Stomach (tissue), 4 donors: ENCODE measurements at regions not wholly inside any gene's neighbourhood (a gene's known extent, or its start where the extent isn't known, plus 50 kb on each side); places are given as distances from the start of the nearest gene placed in this dataset.

Experiments
- POLR2A ChIP-seq, 4 donors: fragments of 450-650 bp; IDR thresholded peaks; one replicate each; pipeline ENCODE4 v1.6.1; 2016; ENCODE audit warnings: antibody characterized with exemption in 4 of 4, control low read depth in 2 of 4, mild to moderate bottlenecking in 1 of 4, moderate library complexity in 1 of 4
- POLR2AphosphoS5 ChIP-seq, 3 donors: sonication (generic); formaldehyde crosslinking; IDR thresholded peaks; one replicate each; pipeline ENCODE4 v1.6.1; 2016; ENCODE audit warnings: antibody characterized with exemption in 3 of 3
- TF ChIP-seq, protein P1 (sequence below), 7 experiments: fragments of 450-650 bp in 4 of 7; fragments of 200-600 bp in 3 of 7; sonication (generic) in 3 of 7; IDR thresholded peaks; one replicate each; pipeline ENCODE4 v1.5.1; 2016 to 2019; ENCODE audit warnings: antibody characterized with exemption in 7 of 7, control low read depth in 2 of 7, mild to moderate bottlenecking in 1 of 7

DNA sequence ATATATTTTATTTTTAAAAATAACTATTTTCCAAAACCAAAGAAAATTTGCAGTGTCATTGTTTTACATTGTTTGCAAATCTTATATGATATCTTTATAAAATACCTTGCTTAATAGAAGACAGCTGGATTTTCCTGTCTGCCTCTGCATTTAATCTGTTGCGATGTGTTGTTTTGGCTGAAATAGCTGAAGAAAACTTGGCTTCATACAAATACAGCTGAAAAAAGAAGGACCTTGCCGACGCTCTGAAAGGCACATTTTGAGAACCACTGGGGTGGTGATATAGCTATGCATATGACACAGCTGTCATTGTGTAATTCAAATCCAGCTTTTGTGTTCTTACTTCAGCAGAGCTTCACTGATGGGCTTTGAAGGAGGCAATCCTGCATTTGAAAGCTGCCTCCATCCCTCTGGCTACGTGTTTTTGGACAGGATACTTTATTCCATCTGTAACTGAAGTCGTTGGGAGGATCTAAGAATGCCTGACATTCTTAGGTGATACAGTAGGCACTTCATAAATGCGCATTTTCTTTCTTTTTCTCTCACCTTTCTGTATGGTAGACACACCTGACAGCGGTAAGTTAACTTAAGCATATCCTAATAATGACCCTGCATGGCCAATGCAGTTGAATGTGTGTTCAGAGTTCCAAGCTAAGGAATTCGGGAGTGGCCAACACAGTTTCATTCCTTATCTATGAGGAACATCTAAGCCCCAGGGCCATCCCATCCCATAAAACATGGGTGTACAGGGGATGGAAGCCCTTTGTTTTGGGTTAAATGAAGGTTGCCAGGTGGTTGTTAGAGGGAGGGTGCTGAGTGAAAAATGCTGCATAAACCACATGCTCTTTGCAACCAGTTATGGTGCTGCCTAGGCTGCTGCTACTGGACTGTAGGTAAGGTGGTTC is 213.0 kb downstream of the TFAP2A start:
- TF ChIP-seq, protein P1, sequence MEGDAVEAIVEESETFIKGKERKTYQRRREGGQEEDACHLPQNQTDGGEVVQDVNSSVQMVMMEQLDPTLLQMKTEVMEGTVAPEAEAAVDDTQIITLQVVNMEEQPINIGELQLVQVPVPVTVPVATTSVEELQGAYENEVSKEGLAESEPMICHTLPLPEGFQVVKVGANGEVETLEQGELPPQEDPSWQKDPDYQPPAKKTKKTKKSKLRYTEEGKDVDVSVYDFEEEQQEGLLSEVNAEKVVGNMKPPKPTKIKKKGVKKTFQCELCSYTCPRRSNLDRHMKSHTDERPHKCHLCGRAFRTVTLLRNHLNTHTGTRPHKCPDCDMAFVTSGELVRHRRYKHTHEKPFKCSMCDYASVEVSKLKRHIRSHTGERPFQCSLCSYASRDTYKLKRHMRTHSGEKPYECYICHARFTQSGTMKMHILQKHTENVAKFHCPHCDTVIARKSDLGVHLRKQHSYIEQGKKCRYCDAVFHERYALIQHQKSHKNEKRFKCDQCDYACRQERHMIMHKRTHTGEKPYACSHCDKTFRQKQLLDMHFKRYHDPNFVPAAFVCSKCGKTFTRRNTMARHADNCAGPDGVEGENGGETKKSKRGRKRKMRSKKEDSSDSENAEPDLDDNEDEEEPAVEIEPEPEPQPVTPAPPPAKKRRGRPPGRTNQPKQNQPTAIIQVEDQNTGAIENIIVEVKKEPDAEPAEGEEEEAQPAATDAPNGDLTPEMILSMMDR (IDR thresholded peaks at IDR 0.05): no peak
- TF ChIP-seq POLR2A (IDR thresholded peaks at IDR 0.05): no peak
- TF ChIP-seq POLR2AphosphoS5 (IDR thresholded peaks at IDR 0.05): no peak
